Endothelial cell of umbilical vein (primary cell): ENCODE measurements at regions not wholly inside any gene's neighbourhood (a gene's known extent, or its start where the extent isn't known, plus 50 kb on each side); places are given as distances from the start of the nearest gene placed in this dataset.

ENCODE experiments used
- BruUV-seq: library from RNA; stranded (reverse); fragments of 400-500 nt; replicated peaks from 2 replicates; lab custom pipeline; 2021; lab: Mats Ljungman, UMichigan
- CTCF ChIA-PET: fragments of 300-600, 350-600 bp; sonication (Branson Sonifier 250); formaldehyde crosslinking; loops from one replicate; lab custom pipeline; 2021; ENCODE audit warnings: antibody characterized with exemption, inconsistent platforms; lab: Charles Lee
- POLR2A ChIA-PET: fragments of 300-600, 350-600 bp; sonication (Branson Sonifier 250); formaldehyde crosslinking; loops from one replicate; lab custom pipeline; 2021; ENCODE audit warnings: antibody characterized with exemption, inconsistent platforms; lab: Charles Lee
- DNase-seq: peaks from one replicate; pipeline ENCODE4 v3.0.0-alpha.2; 2011; ENCODE audit warnings: low read depth, low spot score
- FAIRE-seq: peaks from 2 replicates; lab custom pipeline; 2011; peaks lifted over from hg19 to GRCh38; lab: Jason Lieb, UNC
- H2AFZ ChIP-seq: 2 replicates; pipeline ENCODE4 v1.6.0; 2012; ENCODE audit warnings: low read depth, low read length, control low read depth, inconsistent platforms
- H3K27ac ChIP-seq: 2 replicates; pipeline ENCODE4 v1.5.1; 2011; ENCODE audit warnings: low read depth, mild to moderate bottlenecking, control low read depth, low read length, moderate library complexity; ENCODE audit not compliant: insufficient read depth
- H3K27me3 ChIP-seq, 2 experiments: 2 replicates each; pipeline versions ENCODE4 v1.6.0 to v1.6.1; 2011; ENCODE audit warnings: low read length in 2 of 2, mixed read lengths in 1 of 2; ENCODE audit not compliant: control insufficient read depth in 2 of 2, insufficient read depth in 2 of 2
- H3K36me3 ChIP-seq, 2 experiments: 2 replicates in 1 of 2; 3 replicates in 1 of 2; pipeline ENCODE4 v1.5.1; 2011; ENCODE audit warnings: low read length in 2 of 2, mild to moderate bottlenecking in 1 of 2, moderate library complexity in 1 of 2; ENCODE audit not compliant: control insufficient read depth in 2 of 2, insufficient read depth in 2 of 2; ENCODE audit errors: extremely low read depth in 1 of 2
- H3K4me1 ChIP-seq: 3 replicates; pipeline ENCODE4 v1.5.1; 2011; ENCODE audit warnings: mild to moderate bottlenecking, low read length; ENCODE audit not compliant: control insufficient read depth, insufficient read depth; ENCODE audit errors: extremely low read depth
- H3K4me2 ChIP-seq: 2 replicates; pipeline ENCODE4 v1.6.1; 2011; ENCODE audit warnings: low read length, control low read depth, mixed read lengths; ENCODE audit not compliant: insufficient read depth
- H3K4me3 ChIP-seq, 3 experiments: fragments of 200-600 bp in 1 of 3; sonication (generic), shearing (Covaris generic) in 1 of 3; replicated peaks in 1 of 3; 2 replicates each; pipeline ENCODE4 v1.5.1; 2011 to 2016; ENCODE audit warnings: control low read depth in 3 of 3, low read length in 3 of 3, mild to moderate bottlenecking in 2 of 3, inconsistent platforms in 1 of 3, low read depth in 1 of 3, moderate library complexity in 1 of 3; ENCODE audit not compliant: insufficient read depth in 1 of 3
- H3K79me2 ChIP-seq: 2 replicates; pipeline ENCODE4 v1.6.0; 2012; ENCODE audit warnings: low read length, inconsistent platforms; ENCODE audit not compliant: control insufficient read depth, insufficient read depth
- H3K9ac ChIP-seq: replicated peaks from 2 replicates; pipeline ENCODE3; 2011; ENCODE audit warnings: low read length, control low read depth; ENCODE audit not compliant: insufficient read depth; ENCODE audit errors: extremely low read depth
- H3K9me1 ChIP-seq: replicated peaks from 3 replicates; pipeline ENCODE4 v1.6.0; 2011; ENCODE audit warnings: mild to moderate bottlenecking, low read length; ENCODE audit not compliant: control insufficient read depth, insufficient read depth; ENCODE audit errors: extremely low read depth
- H3K9me3 ChIP-seq: replicated peaks from 2 replicates; pipeline ENCODE4 v1.5.1; 2012; ENCODE audit warnings: low read length, inconsistent platforms; ENCODE audit not compliant: control insufficient read depth, insufficient read depth
- H4K20me1 ChIP-seq: replicated peaks from 2 replicates; pipeline ENCODE3; 2011; ENCODE audit warnings: mild to moderate bottlenecking, low read length; ENCODE audit not compliant: control insufficient read depth, insufficient read depth; ENCODE audit errors: extremely low read depth
- EZH2 ChIP-seq: IDR thresholded peaks from 2 replicates; pipeline ENCODE4 v1.6.1; 2012; ENCODE audit warnings: borderline replicate concordance, low read depth, mild to moderate bottlenecking, moderate library complexity, low read length, inconsistent platforms; ENCODE audit not compliant: severe bottlenecking
- FOS ChIP-seq: IDR thresholded peaks from 2 replicates; pipeline ENCODE4 v1.6.1; 2011; ENCODE audit warnings: mild to moderate bottlenecking, low read length, moderate library complexity, borderline replicate concordance; ENCODE audit not compliant: insufficient read depth
- GATA2 ChIP-seq: IDR thresholded peaks from 2 replicates; pipeline ENCODE4 v1.7.0; 2011; ENCODE audit warnings: low read depth, mild to moderate bottlenecking, moderate library complexity, mixed read lengths, low read length; ENCODE audit not compliant: insufficient read length, insufficient read depth
- JUN ChIP-seq: IDR thresholded peaks from 2 replicates; pipeline ENCODE4 v1.6.1; 2011; ENCODE audit warnings: borderline replicate concordance, low read depth; ENCODE audit not compliant: insufficient read length, insufficient read depth
- MYC ChIP-seq: IDR thresholded peaks from one replicate; pipeline ENCODE4 v1.6.1; 2011; ENCODE audit warnings: mild to moderate bottlenecking, low read depth, low read length
- POLR2A ChIP-seq: IDR thresholded peaks from 2 replicates; pipeline ENCODE4 v1.6.1; 2012; ENCODE audit warnings: low read depth, mild to moderate bottlenecking, control low read depth, low read length
- POLR2AphosphoS5 ChIP-seq: IDR thresholded peaks from 2 replicates; pipeline ENCODE4 v1.6.1; 2012; ENCODE audit warnings: low read depth, mild to moderate bottlenecking, control low read depth, low read length, moderate library complexity; ENCODE audit not compliant: insufficient read depth
- dilution Hi-C: fragments of 300-500 bp; cut with MboI; formaldehyde crosslinking; loops from one replicate; pipeline ENCODE4 v1.15.0; 2019; ENCODE audit warnings: low sequenced_read_pairs; ENCODE audit not compliant: extremely low pct_ligation_motif_present
- intact Hi-C: fragments of 100-400 bp; cut with micrococcal nuclease; formaldehyde crosslinking; loops from one replicate; pipeline ENCODE4 v1.10.0; 2022
- TF ChIP-seq, protein P1 (sequence below), 2 donors: IDR thresholded peaks; 1 replicate in 1 of 2; 2 replicates in 1 of 2; pipeline ENCODE4 v1.5.1; 2011; ENCODE audit warnings: low read length in 2 of 2, mild to moderate bottlenecking in 2 of 2, moderate library complexity in 2 of 2, control low read depth in 1 of 2, inconsistent platforms in 1 of 2, low read depth in 1 of 2; ENCODE audit not compliant: insufficient read depth in 1 of 2; ENCODE audit errors: extremely low read depth in 1 of 2
- TF ChIP-seq, protein P2 (sequence below): IDR thresholded peaks from 2 replicates; pipeline ENCODE4 v1.6.1; 2011; ENCODE audit not compliant: insufficient read depth, insufficient read length

DNA sequence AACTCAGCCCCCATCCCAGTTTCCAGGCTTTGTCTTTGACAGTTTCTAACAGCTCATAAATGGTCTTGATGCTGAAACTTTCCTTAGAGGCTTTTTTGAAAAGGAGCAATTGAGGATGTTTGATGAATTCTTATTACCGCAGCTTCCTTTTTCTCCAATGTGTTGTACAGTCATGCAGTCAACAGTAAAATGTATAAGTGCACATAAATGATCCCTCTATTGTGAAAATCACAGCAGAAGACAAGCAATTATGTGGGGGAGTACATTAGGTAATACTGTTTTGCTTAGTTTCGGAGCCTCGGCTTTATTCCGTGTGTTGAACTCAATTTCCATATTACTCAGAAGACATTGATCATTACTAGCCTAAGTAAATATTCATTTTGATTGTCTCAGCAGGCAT, 673.7 kb downstream of the CDH8 start:
- Histone ChIP-seq H3K9me1 (no peaks in the 10 kb centered on the region), H3K9me3 (no peaks in the 10 kb centered on the region), H3K27me3 (no peaks in the 10 kb centered on the region), H3K9ac (no peak overlapping the region), H3K27ac (no peak overlapping the region), H3K4me3 (no peak overlapping the region), H2AFZ (no peak overlapping the region), H3K79me2 (no peaks in the 10 kb centered on the region), H4K20me1 (no peaks in the 10 kb centered on the region), H3K36me3 (no peaks in the 10 kb centered on the region), H3K4me2 (no peak overlapping the region), H3K4me1 (no peaks in the 10 kb centered on the region)
- CTCF ChIA-PET = no interaction called here
- TF ChIP-seq GATA2 (no peak), JUN (no peak), EZH2 (no peak), POLR2AphosphoS5 (no peak), POLR2A (no peak), FOS (no peak), MYC (no peak)
- TF ChIP-seq, protein P1, sequence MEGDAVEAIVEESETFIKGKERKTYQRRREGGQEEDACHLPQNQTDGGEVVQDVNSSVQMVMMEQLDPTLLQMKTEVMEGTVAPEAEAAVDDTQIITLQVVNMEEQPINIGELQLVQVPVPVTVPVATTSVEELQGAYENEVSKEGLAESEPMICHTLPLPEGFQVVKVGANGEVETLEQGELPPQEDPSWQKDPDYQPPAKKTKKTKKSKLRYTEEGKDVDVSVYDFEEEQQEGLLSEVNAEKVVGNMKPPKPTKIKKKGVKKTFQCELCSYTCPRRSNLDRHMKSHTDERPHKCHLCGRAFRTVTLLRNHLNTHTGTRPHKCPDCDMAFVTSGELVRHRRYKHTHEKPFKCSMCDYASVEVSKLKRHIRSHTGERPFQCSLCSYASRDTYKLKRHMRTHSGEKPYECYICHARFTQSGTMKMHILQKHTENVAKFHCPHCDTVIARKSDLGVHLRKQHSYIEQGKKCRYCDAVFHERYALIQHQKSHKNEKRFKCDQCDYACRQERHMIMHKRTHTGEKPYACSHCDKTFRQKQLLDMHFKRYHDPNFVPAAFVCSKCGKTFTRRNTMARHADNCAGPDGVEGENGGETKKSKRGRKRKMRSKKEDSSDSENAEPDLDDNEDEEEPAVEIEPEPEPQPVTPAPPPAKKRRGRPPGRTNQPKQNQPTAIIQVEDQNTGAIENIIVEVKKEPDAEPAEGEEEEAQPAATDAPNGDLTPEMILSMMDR (IDR thresholded peaks at IDR 0.05; ENCODE audit: extremely low read depth in 1 of 2, insufficient read depth in 1 of 2, low read depth in 1 of 2, low read length in 2 of 2) = no peak
- TF ChIP-seq, protein P2, sequence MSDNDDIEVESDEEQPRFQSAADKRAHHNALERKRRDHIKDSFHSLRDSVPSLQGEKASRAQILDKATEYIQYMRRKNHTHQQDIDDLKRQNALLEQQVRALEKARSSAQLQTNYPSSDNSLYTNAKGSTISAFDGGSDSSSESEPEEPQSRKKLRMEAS = no peak
- FAIRE-seq (no peak), DNase-seq (no peak)
- intact Hi-C loops = no loop called here
- POLR2A ChIA-PET = no interaction called here
- dilution Hi-C loops = no loop called here
- no TSS peak for BruUV-seq
